ENCODE measurements at regions not wholly inside any gene's neighbourhood (a gene's known extent, or its start where the extent isn't known, plus 50 kb on each side); places are given as distances from the start of the nearest gene placed in this dataset.

DNA sequence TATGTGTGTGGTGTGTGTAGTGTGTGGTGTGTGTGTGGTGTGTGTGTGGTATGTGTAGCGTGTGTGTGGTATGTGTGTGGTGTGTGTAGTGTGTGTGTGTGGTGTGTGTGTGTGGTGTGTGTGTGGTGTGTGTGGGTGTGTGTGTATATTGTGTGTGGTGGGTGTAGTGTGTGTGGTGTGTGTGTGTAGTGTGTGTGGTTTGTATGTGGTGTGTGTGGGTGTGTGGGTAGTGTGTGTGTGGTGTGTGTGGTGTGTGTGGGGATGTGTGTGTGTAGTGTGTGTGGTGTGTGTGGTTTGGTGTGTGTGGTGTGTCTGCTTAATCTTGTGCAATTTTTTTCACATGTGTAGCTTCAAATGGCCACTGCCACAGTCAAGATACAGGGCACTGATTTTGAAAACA is 94.5 kb downstream of the CPZ start:
- Histone ChIP-seq H3K27ac (ENCODE audit: low read length) (no peak overlapping the region), H3K27me3 (ENCODE audit: control insufficient read depth, insufficient read depth, low read length) (peaks cover 3% of the 10 kb centered on the region; the same call in 1 of the 2 replicates), H3K4me3 (ENCODE audit: low read depth in 2 of 2, low read length in 2 of 2) (no peak overlapping the region), H3K36me3 (ENCODE audit: control insufficient read depth, insufficient read depth, low read length) (no peaks in the 10 kb centered on the region), H3K4me1 (ENCODE audit: control insufficient read depth, insufficient read depth, low read length) (no peaks in the 10 kb centered on the region), H3K9me3 (ENCODE audit: control insufficient read depth, insufficient read depth, low read depth, low read length) (no peaks in the 10 kb centered on the region)
- ChIA-PET POLR2A (no interaction called here), CTCF (no interaction called here)
- BruUV-seq (replicated peaks) = no TSS peak
- TF ChIP-seq CTCF (IDR thresholded peaks at IDR 0.05) (no peak), TCF7L2 (IDR thresholded peaks at IDR 0.05; ENCODE audit: low read depth, low read length) (no peak), SIN3A (IDR thresholded peaks at IDR 0.05; ENCODE audit: borderline replicate concordance, insufficient read depth, low read depth, low read length) (no peak), POLR2AphosphoS5 (IDR thresholded peaks at IDR 0.05; ENCODE audit: low read depth, low read length) (no peak)
- TF ChIP-seq, protein P1, sequence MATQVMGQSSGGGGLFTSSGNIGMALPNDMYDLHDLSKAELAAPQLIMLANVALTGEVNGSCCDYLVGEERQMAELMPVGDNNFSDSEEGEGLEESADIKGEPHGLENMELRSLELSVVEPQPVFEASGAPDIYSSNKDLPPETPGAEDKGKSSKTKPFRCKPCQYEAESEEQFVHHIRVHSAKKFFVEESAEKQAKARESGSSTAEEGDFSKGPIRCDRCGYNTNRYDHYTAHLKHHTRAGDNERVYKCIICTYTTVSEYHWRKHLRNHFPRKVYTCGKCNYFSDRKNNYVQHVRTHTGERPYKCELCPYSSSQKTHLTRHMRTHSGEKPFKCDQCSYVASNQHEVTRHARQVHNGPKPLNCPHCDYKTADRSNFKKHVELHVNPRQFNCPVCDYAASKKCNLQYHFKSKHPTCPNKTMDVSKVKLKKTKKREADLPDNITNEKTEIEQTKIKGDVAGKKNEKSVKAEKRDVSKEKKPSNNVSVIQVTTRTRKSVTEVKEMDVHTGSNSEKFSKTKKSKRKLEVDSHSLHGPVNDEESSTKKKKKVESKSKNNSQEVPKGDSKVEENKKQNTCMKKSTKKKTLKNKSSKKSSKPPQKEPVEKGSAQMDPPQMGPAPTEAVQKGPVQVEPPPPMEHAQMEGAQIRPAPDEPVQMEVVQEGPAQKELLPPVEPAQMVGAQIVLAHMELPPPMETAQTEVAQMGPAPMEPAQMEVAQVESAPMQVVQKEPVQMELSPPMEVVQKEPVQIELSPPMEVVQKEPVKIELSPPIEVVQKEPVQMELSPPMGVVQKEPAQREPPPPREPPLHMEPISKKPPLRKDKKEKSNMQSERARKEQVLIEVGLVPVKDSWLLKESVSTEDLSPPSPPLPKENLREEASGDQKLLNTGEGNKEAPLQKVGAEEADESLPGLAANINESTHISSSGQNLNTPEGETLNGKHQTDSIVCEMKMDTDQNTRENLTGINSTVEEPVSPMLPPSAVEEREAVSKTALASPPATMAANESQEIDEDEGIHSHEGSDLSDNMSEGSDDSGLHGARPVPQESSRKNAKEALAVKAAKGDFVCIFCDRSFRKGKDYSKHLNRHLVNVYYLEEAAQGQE (IDR thresholded peaks at IDR 0.05; ENCODE audit: insufficient read depth in 1 of 2, low read depth in 2 of 2, low read length in 1 of 2) = no peak
- ATAC-seq (no peak), DNase-seq (ENCODE audit: low read depth, low spot score) (no peak)
- in situ Hi-C loops (cut with HindIII; ENCODE audit: low pct_unique_long_range_greater_than_20kb, low sequenced_read_pairs) (no loop called here), intact Hi-C loops (cut with micrococcal nuclease; ENCODE audit: unreplicated experiment) (loop anchor here (5.0 kb wide), 1 partner anchor 230 kb away; no protein-coding TSS in a partner anchor)

- POLR2A ChIA-PET = no interaction called here
- no TSS peak for BruUV-seq (replicated peaks)
- Histone ChIP-seq H3K4me1 (ENCODE audit: control insufficient read depth, insufficient read depth, low read length) (no peaks in the 10 kb centered on the region), H3K27me3 (ENCODE audit: control insufficient read depth, insufficient read depth, low read length) (peaks cover 3% of the 10 kb centered on the region; the same call in 1 of the 2 replicates), H3K27ac (ENCODE audit: low read length) (no peak overlapping the region), H3K36me3 (ENCODE audit: control insufficient read depth, insufficient read depth, low read length) (no peaks in the 10 kb centered on the region), H3K4me3 (ENCODE audit: low read depth in 2 of 2, low read length in 2 of 2) (no peak overlapping the region), H3K9me3 (ENCODE audit: control insufficient read depth, insufficient read depth, low read depth, low read length) (no peaks in the 10 kb centered on the region)
- CTCF ChIA-PET = no interaction called here
- DNase-seq (ENCODE audit: low read depth, low spot score) (no peak), ATAC-seq (no peak)
- in situ Hi-C loops (cut with HindIII; ENCODE audit: low pct_unique_long_range_greater_than_20kb, low sequenced_read_pairs) (no loop called here), intact Hi-C loops (cut with micrococcal nuclease; ENCODE audit: unreplicated experiment) (loop anchor here (5.0 kb wide), 1 partner anchor 231 kb away; no protein-coding TSS in a partner anchor)
- TF ChIP-seq CTCF (IDR thresholded peaks at IDR 0.05) = no peak
- TF ChIP-seq POLR2AphosphoS5 (IDR thresholded peaks at IDR 0.05; ENCODE audit: low read depth, low read length) = no peak
Observed at GRCh38 chr4:8685831-8686230, 93.3 kb downstream of the CPZ start.
